Activated T-helper 1 cell treated with anti-CD3 and anti-CD28 coated beads, Interleukin-2, amount 50 U/mL, for 16 hours (primary cell): ENCODE measurements at regions not wholly inside any gene's neighbourhood (a gene's known extent, or its start where the extent isn't known, plus 50 kb on each side); places are given as distances from the start of the nearest gene placed in this dataset.

ENCODE experiments used
- DNase-seq, 2 donors: peaks; one replicate each; pipeline ENCODE4 v3.0.0-alpha.2; 2020; ENCODE audit warnings: low read depth in 1 of 2, low spot score in 1 of 2

DNA sequence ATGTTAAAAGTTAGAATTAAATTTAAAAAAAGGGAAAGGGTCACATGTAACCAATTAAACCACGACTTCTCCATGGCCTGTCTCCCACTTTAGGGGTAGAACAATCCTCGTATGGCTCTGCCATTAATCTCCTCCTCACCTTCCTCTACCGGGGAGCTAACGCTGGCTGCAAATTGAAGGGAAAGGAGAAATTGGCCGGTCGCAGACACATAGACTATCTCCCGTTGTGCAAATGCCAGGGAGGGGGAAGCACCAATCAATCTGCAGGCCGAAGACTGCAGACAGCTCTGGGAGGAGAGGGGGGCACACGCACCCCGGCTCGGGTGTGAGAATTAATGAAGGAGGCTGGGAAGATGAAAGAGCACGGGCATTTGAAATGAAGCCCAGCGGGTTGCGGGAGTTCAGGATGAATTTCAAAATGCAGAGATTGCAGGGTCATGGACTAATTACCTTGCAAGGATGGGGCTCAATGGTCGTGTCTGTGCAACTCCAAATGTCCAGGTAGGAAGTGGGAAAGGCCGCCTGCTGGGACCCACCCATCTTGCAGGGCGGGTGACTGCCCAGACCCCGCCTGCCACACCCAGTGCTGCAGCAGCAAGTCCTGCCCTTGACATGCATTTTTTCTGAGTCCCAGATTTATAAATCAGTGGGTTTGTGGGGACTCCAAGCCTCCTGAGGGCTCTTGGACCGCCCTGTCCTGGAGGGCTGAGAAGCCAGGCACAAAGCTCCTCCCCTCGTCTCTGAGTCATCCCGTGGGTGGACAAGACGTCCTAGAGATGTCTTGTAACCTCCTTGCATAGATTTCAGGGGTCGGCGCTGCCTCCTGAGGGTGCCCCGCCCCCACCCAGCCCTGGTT lies 534.2 kb downstream of the TBC1D22A start:
- DNase-seq = no peak

DNA sequence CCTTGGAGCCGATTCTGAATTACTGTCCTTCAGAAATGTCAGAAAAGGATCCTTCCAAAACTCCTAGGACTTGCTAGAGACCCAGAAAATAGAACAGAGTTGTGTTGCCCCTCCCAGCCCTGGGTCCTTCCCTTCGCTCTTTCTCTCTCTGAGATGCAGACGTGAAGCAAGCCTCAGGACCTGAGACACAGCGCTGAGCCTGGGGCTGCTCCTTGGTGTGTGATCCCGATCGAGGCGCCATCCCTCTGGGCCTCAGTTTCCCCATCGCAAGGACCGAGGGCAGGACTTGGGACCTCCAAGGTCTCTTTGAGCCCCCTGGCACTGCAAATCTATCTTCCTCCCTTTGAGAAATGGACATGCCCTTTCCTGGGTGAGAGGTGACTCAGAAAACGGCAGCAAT lies 533.5 kb downstream of the TBC1D22A start:
- no peak for DNase-seq

DNA sequence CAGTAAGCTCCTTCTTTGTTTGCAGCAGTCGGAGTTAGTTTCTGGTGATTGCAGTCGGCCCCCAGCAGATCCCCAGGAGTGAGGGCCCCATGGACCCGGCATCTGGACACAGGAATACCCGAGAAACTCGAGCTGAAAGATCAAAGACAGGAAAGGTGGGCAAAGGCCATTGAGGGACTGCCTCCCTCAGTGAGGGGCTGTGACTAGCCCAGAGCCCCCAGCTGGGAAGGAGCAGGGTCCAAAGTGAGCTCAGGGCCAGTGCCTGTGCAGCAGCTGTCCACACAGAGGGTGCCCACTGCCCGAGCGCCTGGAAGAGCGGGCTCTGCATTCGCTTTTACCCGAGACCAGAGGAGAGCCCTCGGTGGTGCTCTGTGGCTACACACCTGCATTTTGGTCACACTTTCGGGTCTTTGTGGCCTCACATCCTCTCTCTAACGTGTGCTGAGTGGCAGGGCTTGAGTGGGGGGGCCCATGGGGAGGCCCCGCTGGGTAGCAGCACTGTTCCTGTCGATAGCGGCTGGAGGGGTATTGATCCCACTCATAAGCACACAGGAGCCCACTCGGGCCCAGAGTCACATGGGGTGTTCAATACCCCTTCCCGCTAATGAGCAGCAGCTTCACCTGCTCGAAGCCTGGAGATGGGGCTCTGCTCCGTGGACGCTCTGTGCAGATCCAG lies 532.9 kb downstream of the TBC1D22A start:
- DNase-seq = no peak

DNA sequence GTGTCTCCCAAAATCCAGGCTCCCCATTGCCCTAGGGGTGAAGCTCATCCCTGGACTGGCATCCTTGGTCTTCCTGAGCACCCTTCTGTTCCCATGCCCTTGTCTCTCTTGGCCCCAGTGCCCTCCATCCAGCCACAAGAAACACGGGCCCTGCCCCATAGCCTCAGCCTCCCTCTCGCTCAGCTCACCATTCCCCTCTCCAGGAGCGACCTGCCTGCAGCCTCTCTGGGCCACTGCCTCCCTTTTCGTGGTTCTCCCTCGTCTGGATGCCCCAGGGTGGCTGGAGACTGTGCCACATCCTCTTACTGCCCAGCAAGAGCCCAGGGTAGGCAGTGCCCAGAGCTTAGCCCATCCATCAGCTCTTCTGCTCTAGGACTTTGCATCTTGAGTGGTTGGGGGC lies 532.1 kb downstream of the TBC1D22A start:
- DNase-seq = no peak

DNA sequence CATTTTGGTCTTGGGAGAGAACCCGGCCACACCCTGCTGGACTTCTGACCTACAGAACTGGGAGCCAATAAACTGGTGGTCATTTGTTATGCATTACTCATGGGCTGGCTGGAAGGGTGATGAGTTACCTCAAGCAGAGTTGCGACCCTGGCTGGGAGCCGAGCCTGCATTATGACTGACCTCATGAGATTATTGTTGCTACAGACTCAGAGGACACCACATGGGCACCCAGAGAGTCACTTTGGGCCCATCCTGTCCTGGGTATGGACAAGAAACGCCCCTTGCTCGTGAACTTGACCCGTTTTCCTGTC lies 531.7 kb downstream of the TBC1D22A start:
- DNase-seq = no peak

DNA sequence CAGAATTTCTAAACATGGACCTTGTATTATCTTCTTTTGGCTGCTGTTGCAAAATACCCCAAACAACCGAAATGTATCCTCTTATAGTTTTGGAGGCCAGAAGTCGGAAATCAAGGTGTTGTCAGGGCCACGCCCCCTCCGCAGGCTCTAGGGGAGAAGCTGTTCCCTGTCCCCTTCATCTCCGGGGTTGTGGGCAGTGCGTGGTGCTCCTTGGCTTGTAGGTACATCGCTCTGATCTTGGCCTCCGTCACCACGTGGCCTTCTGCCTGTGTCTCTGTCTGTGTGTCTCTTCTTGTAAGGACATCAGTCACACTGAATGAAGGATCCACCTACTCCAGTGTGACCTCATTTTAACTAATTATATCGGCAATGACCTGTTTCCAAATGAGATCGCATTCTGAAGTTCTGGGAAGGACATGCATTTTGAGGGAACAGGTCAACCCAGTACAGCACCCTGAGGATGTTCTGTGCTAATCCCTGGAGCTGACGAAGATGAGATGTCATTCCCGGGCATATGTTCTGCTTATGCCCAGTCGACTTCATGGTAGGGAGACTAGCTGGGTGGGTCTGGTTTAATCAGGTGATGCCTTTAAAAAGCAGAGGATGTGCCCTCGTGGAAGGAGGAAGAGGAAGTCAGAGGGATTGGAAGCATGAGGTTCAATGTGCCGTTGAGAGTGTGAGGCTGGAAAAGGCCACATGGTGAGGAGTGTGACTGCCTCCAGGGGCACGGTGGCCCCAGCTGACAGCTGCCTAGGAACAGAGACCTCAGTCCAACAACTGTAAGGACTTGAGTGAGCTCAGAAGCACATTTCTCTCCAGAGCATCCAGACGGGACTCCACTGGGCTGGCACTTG lies 531.1 kb downstream of the TBC1D22A start:
- DNase-seq = no peak

DNA sequence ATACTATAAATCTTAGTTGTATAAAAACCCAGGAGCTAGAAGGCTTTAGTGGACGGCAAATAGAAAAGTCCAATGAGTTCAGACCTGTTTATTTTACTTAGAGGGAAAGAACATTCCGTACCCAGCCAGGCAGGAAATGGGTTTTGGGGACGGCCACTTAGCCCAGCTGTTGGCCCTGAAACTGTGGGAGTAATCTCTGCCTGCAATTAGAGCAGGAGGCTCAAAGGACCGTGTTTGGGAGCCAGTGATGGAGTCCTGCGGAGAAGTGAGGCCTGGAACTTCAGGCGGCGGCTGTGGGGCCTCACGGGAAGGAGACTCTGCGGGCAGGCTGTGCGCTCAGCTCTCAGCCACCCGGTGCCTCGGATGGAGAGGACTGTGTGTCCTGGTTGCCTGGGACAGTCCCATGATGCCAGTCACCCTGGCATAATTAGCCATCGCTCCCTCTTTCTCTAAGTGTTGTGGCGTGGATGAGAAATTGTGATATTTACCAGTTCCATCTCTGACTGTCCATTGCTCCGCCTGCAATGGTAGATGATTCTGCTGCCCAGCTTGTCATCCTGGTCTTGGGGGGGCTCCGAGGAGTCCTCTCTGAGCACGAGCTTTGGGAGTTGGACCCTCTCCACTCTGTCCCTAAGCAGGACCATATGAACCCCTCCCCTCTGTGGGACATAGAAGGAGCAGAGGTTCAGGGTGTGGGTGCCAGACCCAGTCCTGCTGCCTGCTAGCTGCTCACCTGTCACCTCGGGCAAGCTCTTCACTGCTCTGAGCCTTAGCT lies 530.3 kb downstream of the TBC1D22A start:
- no peak for DNase-seq

DNA sequence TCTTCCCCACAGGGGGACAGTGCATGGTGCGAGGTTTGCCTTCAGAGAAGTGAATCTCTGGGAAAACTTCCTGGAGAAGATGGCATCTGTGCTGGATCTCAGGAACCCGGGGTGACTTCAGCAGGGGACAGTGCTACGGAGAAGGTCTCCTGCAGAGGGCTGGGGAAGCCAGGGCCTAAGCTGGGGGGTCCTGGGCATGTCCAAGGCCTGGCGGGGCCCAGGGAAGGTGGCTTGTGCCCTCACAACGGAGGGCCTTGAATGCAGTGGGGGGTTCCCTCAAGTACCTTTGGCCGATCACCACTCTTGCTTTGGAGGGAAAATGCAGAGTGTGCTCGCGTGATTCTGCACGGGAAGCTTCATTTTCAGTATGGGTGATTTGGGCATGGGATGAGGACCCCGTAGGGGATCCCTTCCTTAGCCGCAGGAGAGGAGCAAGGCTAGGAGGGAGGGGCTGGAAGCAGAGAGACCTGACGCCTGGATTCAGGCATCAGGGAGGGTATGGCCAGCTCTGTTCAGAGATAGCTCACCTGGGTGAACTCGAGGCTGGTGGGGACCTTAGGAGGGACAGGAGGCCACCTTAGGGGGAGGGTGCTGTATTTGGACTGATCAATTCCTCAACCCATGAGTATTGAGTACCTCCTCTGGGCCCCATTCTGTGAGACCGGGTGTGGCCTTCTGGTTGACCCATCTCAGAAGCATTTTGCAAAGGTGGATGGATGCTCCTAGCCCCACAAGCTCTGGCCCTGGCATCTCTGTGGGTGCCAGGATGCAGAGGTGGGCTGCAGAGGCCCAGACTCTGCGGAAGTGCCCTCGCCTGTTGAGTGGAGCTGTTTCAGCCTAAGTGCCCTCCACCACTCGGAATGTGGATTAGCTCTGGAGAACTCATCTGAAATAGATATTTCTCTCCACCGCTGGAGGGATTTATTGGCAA lies 529.4 kb downstream of the TBC1D22A start:
- no peak for DNase-seq

DNA sequence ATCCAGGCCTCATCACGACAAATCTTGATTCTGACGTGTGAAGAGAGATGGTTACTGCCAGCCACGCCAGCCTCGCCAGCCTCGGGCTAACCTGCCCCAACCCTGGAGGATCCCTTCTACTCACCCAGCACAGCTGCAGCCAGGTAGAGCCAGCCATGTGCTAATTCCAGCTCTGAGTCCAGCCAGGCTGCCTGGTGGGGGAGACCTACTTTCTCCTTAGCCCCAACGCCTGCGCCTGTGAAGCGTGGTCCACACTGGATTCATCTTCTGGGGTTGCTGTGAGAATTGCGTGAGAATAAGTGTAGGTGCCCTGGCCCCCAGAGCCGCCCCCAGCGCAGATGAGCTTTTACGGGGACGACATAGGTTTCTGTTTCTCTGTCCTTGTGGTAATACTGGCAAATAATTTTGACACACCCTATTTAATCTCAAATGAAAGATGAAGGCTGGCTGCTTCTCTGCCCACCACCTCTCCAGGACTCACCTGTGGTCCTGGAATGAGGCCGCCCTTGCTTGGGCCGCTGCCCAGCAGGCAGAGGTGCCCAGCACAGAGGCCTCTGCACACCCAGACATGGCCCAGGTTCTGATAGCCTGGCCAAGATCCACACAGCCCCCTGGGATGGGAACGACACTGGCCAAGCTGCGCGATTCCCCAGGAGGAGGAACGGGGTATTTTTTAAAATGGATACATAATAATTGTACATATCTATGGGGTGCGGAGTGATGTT lies 528.4 kb downstream of the TBC1D22A start:
- DNase-seq = no peak

DNA sequence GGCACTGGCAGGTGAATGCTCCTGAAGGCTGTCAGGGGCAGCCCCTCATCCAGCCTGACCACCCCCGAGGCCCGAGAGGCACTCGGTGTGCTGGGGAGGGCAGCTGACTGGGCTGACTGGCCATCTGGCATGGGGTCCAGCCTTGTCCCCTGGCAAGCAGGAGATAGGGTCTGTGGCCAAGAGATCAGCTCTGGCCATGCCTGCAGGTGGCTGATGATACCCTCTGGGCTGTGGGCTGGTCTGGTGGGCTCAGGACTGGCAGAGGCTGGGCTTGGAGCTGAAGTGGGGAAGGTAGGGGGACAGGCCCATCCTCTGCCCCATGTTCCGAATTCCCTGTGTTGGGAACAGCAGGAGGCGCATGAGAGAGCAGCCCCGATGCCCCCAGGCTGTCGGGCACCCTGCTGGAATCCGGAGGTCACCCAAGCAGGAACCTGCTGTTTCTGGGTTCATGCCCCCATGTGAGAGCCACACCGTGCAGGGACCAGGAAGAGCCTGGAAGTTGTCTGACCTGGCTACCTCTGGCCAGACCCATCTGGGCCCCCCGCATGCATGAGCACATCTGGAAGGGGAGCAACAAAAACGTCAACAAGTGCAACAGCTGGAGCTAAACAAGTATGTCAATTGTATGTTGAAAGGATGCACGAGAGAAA lies 527.0 kb downstream of the TBC1D22A start:
- no peak for DNase-seq

DNA sequence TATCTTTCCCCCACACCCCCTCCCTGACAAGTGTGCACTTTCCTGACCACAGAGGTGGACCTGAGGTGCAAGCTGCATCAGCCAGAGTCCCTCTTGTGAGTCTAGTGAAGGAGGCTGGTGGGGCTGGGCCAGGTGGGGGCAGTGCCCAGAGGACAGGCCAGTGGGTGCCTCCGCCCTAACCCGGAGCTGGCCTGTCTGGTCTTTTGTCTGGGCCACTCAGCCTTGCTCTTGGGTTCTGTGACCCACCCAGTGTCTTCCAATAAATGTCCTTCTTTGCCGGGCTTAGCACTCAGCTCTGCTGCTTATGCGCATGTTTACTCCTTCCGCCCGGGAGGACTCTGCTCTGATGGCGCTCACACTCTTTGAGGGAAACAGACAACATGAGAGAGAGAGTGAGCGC lies 526.2 kb downstream of the TBC1D22A start:
- DNase-seq = no peak

DNA sequence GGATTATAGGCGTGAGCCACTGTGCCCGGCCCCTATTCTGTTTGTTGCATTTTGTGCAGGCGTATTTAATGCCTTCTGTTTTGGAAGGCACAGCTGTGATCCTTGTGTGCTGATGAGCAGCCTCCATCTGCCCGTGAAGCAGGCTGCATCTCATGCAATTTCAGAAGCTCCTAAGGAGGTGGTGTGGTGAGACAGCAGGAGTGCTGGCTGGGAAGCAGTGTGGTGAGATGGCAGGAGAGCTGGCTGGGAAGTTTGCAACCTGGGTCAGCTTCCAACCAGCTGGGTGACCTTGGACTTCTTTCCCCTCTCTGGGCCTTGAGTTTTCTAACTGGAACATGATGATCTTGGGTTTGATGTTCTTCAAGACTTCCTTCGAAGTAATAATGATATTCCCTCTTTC lies 525.1 kb downstream of the TBC1D22A start:
- DNase-seq = no peak

DNA sequence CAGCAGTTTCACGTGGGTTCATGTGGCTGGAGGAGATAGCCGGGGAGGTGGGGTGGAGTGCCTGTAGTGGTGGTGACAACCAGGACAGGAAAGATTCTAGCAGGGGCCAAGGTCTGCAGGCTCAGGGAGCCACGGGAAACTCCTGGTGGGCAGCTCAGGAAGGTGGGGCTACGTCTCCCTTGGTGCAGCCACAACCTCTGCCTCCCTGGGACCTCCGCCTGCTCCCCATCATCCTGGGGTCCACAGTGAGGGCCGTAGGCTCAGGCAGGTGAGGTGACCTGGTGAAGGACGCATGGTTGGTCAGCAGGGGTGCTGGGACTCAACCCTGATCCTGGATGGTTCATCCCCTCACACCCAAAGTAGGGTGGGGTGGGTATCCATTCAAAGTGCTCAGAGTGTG lies 524.1 kb downstream of the TBC1D22A start:
- no peak for DNase-seq

DNA sequence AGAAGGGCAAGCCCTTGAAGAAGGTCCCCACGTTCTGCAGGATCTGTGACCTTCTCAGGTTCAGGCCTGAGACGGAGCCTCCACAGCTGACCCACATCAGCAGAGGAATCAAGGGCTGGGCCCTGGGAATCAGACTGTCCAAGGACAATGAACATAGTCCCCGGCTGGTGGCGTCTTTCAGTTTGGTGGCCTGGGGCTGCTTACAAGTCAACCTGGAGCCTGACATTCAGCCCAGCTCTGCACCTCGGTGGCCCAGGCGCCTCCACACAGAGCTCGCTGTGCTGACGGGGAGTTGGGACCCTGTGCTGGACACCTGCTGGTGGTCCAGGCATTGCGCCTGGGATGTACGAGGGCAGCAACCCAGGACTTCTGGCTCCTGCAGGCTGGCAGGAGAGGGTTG lies 523.5 kb downstream of the TBC1D22A start:
- DNase-seq = no peak

DNA sequence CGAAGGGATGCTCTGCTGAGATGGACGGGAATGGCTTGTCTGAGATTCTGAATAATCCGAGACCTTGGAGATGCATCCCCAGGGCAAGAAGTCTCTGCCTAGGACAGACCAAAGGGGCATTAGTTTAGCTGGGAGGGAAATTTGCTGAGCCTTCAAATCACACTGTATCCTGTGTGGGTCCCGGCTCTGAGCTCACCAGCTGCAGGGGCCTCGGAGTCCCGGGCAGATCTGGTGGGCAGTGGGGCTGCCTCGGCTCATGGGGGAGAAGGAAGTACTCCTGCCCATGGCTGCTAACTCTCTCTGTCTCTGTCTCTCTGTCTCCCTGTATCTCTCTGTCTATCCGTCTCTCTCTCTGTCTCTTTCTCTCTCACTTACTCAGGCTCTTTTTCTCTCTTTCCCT lies 522.4 kb downstream of the TBC1D22A start:
- no peak for DNase-seq

DNA sequence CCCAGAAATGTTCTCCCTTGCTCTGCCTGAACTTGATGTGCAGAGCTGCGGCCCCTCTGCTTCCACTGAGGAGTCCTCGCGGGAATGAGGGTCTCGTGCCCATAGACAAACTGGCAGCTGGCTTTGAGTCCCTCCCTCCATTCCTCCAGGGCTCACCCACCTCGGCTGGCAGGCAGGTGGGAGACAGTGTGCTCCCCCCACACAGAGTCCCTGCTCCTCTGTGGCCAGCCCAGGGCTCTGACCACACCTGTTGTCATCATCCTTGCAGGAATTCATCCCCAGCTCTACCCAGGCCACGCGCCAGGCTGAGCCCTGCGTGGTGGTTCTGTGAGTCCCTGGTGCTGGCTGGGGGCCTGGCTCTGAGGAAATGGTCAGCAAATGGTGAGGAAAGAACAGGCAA lies 521.9 kb downstream of the TBC1D22A start:
- DNase-seq = no peak

DNA sequence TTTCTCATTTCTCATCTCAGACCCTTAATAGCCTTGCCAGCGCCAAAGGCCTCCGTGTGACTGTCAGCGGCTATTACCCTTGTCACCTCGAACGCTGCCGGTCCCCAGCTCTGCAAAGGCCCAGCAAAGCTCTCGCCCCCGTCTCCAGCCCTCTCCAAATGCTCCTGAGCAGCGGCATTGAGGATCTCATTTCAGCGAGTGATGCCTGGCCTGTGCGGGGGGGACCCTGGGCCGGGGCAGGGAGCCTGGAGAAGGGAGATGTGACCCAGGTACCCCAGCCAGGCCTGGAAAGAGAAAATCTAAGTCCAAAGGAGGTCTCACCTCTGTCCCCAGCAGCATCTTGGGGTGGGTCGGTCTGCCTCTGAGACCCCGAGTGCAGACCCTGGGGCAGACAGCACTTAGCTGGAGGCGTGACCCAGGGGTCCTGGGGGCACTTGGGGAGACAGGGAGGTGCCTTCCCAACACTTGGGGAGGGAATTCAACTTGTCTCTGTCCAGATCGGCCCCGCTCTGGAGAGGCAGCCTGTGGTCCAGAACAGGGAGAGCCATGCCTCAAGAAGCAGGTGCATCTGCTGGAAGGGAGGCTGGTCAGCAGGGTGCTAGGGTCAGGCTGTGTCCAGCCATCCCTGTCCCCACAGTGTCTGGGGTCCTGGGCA lies 521.3 kb downstream of the TBC1D22A start:
- DNase-seq = no peak

DNA sequence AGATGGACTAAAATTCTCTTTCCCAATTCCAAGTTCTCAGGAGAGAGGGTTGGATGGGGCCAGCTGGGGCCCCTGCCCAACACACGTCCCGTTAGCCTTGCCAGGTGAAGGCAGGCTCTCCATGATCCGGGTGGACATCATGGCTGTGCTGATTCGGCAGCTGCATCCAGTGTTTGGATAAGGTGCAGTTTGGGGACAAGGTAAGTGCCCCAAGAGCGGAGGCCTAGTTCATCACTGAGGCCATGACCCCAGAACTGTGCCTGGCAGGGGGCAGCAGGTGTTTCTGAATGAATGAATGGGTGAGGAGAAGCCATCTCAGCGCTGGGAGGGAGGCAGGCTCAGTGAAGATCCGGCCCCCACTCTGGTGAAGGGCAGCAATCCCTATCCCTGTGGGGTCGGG lies 520.4 kb downstream of the TBC1D22A start:
- no peak for DNase-seq
